SU-DHL-6 (cell line): ENCODE measurements at regions not wholly inside any gene's neighbourhood (a gene's known extent, or its start where the extent isn't known, plus 50 kb on each side); places are given as distances from the start of the nearest gene placed in this dataset.
"Not testable (repeated sequence)": the region's sequence is repeated elsewhere in the genome, so short reads cannot be mapped to it uniquely, and the experiment has no call there.

Experiments used
- H2AFZ ChIP-seq: fragments of 200-600 bp; sonication (generic); 2 replicates; pipeline ENCODE4 v1.6.1; 2014; ENCODE audit warnings: low read depth, mild to moderate bottlenecking, moderate library complexity, mixed read lengths, antibody characterized with exemption, low read length; ENCODE audit not compliant: severe bottlenecking
- H3F3A ChIP-seq: fragments of 200-600 bp; shearing (Covaris generic); 2 replicates; pipeline ENCODE4 v1.6.0; 2016; ENCODE audit warnings: antibody characterized with exemption, mild to moderate bottlenecking; ENCODE audit not compliant: insufficient read depth
- H3K27ac ChIP-seq: fragments of 200-600 bp; sonication (generic); 2 replicates; pipeline ENCODE4 v1.5.1; 2016; ENCODE audit warnings: low read depth, mild to moderate bottlenecking, low read length, moderate library complexity, mixed read lengths
- H3K27me3 ChIP-seq: fragments of 200-600 bp; sonication (generic), shearing (Covaris generic); 2 replicates; pipeline ENCODE4 v1.6.0; 2014; ENCODE audit warnings: mild to moderate bottlenecking, low read length
- H3K36me3 ChIP-seq: fragments of 200-600 bp; sonication (generic); 2 replicates; pipeline ENCODE4 v1.6.1; 2014; ENCODE audit warnings: mild to moderate bottlenecking, low read length, mixed read lengths
- H3K4me2 ChIP-seq: fragments of 300-600, 200-600 bp; shearing (Covaris generic), sonication (generic); 2 replicates; pipeline ENCODE4 v1.6.0; 2014; ENCODE audit warnings: low read length, low read depth, mild to moderate bottlenecking; ENCODE audit not compliant: poor library complexity, severe bottlenecking
- H3K4me3 ChIP-seq: fragments of 200-600 bp; sonication (generic); 2 replicates; pipeline ENCODE4 v1.5.1; 2014; ENCODE audit warnings: antibody characterized with exemption, low read length, mild to moderate bottlenecking, mixed read lengths; ENCODE audit not compliant: insufficient read depth, poor library complexity, severe bottlenecking
- H3K79me2 ChIP-seq: fragments of 200-600 bp; sonication (generic); 2 replicates; pipeline ENCODE4 v1.6.1; 2014; ENCODE audit warnings: mild to moderate bottlenecking, low read length, moderate library complexity; ENCODE audit not compliant: insufficient read depth
- H3K9ac ChIP-seq: fragments of 200-600 bp; sonication (generic); 2 replicates; pipeline ENCODE4 v1.7.0; 2014; ENCODE audit warnings: mild to moderate bottlenecking, low read length
- H3K9me2 ChIP-seq: fragments of 200-600 bp; sonication (generic); replicated peaks from 2 replicates; pipeline ENCODE4 v1.6.1; 2014; ENCODE audit warnings: low read length; ENCODE audit not compliant: insufficient read depth
- H3K9me3 ChIP-seq: fragments of 200-600 bp; sonication (generic); 2 replicates; pipeline ENCODE4 v1.6.1; 2014; ENCODE audit warnings: low read length, mixed read lengths; ENCODE audit not compliant: insufficient read depth
- H4K20me1 ChIP-seq: fragments of 200-600 bp; sonication (generic); 2 replicates; pipeline ENCODE4 v1.6.1; 2014; ENCODE audit warnings: low read depth, mild to moderate bottlenecking, antibody characterized with exemption, low read length, moderate library complexity, mixed read lengths
- EZH2phosphoT487 ChIP-seq: fragments of 200-600 bp; sonication (generic), shearing (Covaris generic); conservative IDR thresholded peaks from 2 replicates; pipeline ENCODE4 v1.6.1; 2018; ENCODE audit warnings: mild to moderate bottlenecking, antibody characterized with exemption, low read length, moderate library complexity, mixed read lengths
- TF ChIP-seq, protein P1 (sequence below): fragments of 200-600 bp; sonication (generic); IDR thresholded peaks from one replicate; pipeline ENCODE4 v1.5.1; 2017; ENCODE audit warnings: antibody characterized with exemption, mild to moderate bottlenecking, low read length, moderate library complexity; ENCODE audit not compliant: insufficient read depth, poor library complexity, severe bottlenecking

DNA sequence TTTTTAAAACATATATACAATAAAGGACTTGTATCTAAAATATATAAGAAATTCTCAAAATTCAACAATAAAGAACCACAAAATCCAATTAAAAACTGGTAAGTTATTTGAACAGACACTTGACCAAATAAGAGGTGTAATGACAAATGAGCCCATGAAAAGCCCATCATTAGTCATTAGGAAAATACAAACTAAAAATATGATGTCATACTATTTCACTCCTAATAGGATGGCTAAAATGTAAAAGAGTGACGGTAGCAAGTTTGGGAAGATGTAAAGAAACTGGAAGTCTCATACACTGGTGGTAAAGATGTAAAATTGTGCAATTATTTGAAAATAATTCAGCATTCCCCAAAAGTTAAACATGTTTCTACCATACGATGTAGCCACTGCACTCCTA lies 1095.3 kb upstream of the CDH8 start:
- H3F3A ChIP-seq = no peaks in the 10 kb centered on the region
- TF ChIP-seq, protein P1, sequence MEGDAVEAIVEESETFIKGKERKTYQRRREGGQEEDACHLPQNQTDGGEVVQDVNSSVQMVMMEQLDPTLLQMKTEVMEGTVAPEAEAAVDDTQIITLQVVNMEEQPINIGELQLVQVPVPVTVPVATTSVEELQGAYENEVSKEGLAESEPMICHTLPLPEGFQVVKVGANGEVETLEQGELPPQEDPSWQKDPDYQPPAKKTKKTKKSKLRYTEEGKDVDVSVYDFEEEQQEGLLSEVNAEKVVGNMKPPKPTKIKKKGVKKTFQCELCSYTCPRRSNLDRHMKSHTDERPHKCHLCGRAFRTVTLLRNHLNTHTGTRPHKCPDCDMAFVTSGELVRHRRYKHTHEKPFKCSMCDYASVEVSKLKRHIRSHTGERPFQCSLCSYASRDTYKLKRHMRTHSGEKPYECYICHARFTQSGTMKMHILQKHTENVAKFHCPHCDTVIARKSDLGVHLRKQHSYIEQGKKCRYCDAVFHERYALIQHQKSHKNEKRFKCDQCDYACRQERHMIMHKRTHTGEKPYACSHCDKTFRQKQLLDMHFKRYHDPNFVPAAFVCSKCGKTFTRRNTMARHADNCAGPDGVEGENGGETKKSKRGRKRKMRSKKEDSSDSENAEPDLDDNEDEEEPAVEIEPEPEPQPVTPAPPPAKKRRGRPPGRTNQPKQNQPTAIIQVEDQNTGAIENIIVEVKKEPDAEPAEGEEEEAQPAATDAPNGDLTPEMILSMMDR = no peak
- TF ChIP-seq EZH2phosphoT487 = no peak

GRCh38 chr16:63130942-63131341 lies 1094.7 kb upstream of the CDH8 start:
- no peak overlapping the region for H3K4me3 ChIP-seq
- no peak overlapping the region for H3K9ac ChIP-seq
- H3K4me2 ChIP-seq = no peak overlapping the region
- TF ChIP-seq EZH2phosphoT487 = no peak
- TF ChIP-seq, protein P1 = no peak
- no peaks in the 10 kb centered on the region for H3K9me2 ChIP-seq
- no peaks in the 10 kb centered on the region for H3K27me3 ChIP-seq
- no peaks in the 10 kb centered on the region for H3K36me3 ChIP-seq
- no peaks in the 10 kb centered on the region for H3K9me3 ChIP-seq
- H4K20me1 ChIP-seq = no peaks in the 10 kb centered on the region
- H3K27ac ChIP-seq = no peak overlapping the region
- no peaks in the 10 kb centered on the region for H3F3A ChIP-seq
- no peaks in the 10 kb centered on the region for H3K79me2 ChIP-seq
- no peak overlapping the region for H2AFZ ChIP-seq

More for the DNA sequence above, 1095.3 kb upstream of the CDH8 start:
- no peak overlapping the region for H3K4me3 ChIP-seq
- no peak overlapping the region for H3K27ac ChIP-seq
- H3K9me2 ChIP-seq = no peaks in the 10 kb centered on the region
- H4K20me1 ChIP-seq = no peaks in the 10 kb centered on the region
- no peak overlapping the region for H3K9ac ChIP-seq
- no peaks in the 10 kb centered on the region for H3K27me3 ChIP-seq
- H3K36me3 ChIP-seq = no peaks in the 10 kb centered on the region
- no peak overlapping the region for H3K4me2 ChIP-seq
- H3K79me2 ChIP-seq = no peaks in the 10 kb centered on the region
- no peak overlapping the region for H2AFZ ChIP-seq
- H3K9me3 ChIP-seq = no peaks in the 10 kb centered on the region

DNA sequence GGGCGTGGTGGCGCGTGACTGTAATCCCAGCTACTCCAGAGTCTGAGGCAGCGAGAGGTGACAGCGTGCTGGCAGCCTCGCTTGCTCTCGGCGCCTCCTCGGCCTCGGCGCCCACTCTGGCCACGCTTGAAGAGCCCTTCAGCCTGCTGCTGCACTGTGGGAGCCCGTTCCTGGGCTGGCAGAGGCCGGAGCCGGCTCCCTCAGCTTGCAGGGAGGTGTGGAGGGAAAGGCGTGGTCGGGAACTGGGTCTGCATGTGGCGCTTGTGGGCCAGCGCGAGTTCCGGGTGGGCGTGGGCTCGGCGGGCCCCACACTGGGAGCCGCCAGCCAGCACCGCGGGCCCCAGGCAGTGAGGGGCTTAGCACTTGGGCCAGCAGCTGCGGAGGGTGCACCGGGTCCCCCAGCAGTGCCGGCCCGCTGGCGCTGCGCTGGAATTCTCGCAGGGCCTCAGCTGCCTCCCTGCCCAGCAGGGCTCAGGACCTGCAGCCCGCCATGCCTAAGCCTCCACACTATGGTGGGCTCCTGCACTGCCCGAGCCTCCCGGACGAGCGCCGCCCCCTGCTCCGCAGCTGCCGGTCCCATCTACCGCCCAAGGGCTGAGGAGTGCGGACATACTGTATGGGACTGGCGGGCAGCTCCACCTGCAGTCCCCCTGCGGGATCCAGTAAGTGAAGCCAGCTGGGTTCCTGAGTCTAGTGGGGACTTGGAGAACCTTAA lies 1093.3 kb upstream of the CDH8 start:
- Histone ChIP-seq H3K9me2 (no peaks in the 10 kb centered on the region), H3K9ac (no peak overlapping the region), H4K20me1 (no peaks in the 10 kb centered on the region), H3K27ac (no peak overlapping the region), H3K4me3 (no peak overlapping the region), H3K9me3 (no peaks in the 10 kb centered on the region), H3K27me3 (no peaks in the 10 kb centered on the region), H2AFZ (no peak overlapping the region), H3F3A (no peaks in the 10 kb centered on the region), H3K36me3 (no peaks in the 10 kb centered on the region), H3K4me2 (no peak overlapping the region), H3K79me2 (no peaks in the 10 kb centered on the region)
- TF ChIP-seq, protein P1 = no peak
- TF ChIP-seq EZH2phosphoT487 = no peak

DNA sequence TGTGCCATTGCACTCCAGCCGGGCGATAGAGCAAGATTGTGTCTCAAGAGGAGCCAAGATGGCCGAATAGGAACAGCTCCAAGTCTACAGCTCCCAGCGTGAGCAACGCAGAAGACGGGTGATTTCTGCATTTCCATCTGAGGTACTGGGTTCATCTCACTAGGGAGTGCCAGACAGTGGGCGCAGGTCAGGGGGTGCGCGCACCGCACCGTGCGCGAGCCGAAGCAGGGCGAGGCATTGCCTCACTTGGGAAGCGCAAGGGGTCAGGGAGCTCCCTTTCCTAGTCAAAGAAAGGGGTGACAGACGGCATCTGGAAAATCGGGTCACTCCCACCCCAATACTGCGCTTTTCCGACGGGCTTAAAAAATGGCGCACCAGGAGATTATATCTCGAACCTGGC lies 1083.7 kb upstream of the CDH8 start:
- not testable (repeated sequence) for H3K4me2 ChIP-seq, H4K20me1 ChIP-seq, H3K27me3 ChIP-seq, H3K36me3 ChIP-seq, H2AFZ ChIP-seq, H3K9ac ChIP-seq, H3K4me3 ChIP-seq, H3K79me2 ChIP-seq, H3K27ac ChIP-seq, H3F3A ChIP-seq, H3K9me2 ChIP-seq, H3K9me3 ChIP-seq
